DND-41 (cell line): ENCODE measurements at regions not wholly inside any gene's neighbourhood (a gene's known extent, or its start where the extent isn't known, plus 50 kb on each side); places are given as distances from the start of the nearest gene placed in this dataset.

Experiments
- CTCF ChIP-seq: IDR thresholded peaks from 2 replicates; pipeline ENCODE4 v1.5.1; 2012; ENCODE audit warnings: borderline replicate concordance, low read length, moderate library complexity, mild to moderate bottlenecking; ENCODE audit not compliant: poor library complexity, severe bottlenecking; ENCODE audit errors: extremely low read depth
- EZH2 ChIP-seq: IDR thresholded peaks from 3 replicates; pipeline ENCODE4 v1.6.1; 2012; ENCODE audit warnings: borderline replicate concordance, low read depth, mild to moderate bottlenecking, moderate library complexity, low read length, inconsistent platforms; ENCODE audit not compliant: severe bottlenecking

GRCh38 chr6:160863782-160864181, 127.8 kb upstream of the MAP3K4 start:
- TF ChIP-seq CTCF, result no peak
- TF ChIP-seq EZH2, result no peak
